ENCODE measurements at regions not wholly inside any gene's neighbourhood (a gene's known extent, or its start where the extent isn't known, plus 50 kb on each side); places are given as distances from the start of the nearest gene placed in this dataset.

GRCh38 chr15:72912996-72913395 lies 129.4 kb upstream of the ADPGK start:
- H3K27ac ChIP-seq, result no peak overlapping the region
- intact Hi-C loops (cut with DNase I; ENCODE audit: low total_unique reads), result loop anchor here (10.0 kb wide), 1 partner anchor 348 kb away; no protein-coding TSS in a partner anchor

GRCh38 chr15:72912121-72912520 lies 128.6 kb upstream of the ADPGK start:
- Histone ChIP-seq H3K4me1 (no peaks in the 10 kb centered on the region), H3K27me3 (no peaks in the 10 kb centered on the region), H3K9me3 (no peaks in the 10 kb centered on the region), H3K36me3 (no peaks in the 10 kb centered on the region), H3K4me3 (no peak overlapping the region), H3K27ac (no peak overlapping the region)
- no peak for DNase-seq (ENCODE audit: low spot score in 2 of 2)
- intact Hi-C loops (cut with DNase I; ENCODE audit: low total_unique reads), result loop anchor here (10.0 kb wide), 1 partner anchor 347 kb away; no protein-coding TSS in a partner anchor
- no peak for TF ChIP-seq POLR2AphosphoS5 (IDR thresholded peaks at IDR 0.05)
- no peak for TF ChIP-seq CTCF (IDR thresholded peaks at IDR 0.05)
- TF ChIP-seq POLR2A (IDR thresholded peaks at IDR 0.05), result no peak

More at GRCh38 chr15:72912996-72913395, 129.4 kb upstream of the ADPGK start:
- Histone ChIP-seq H3K36me3 (no peaks in the 10 kb centered on the region), H3K4me3 (no peak overlapping the region), H3K27me3 (no peaks in the 10 kb centered on the region), H3K4me1 (no peaks in the 10 kb centered on the region), H3K9me3 (no peaks in the 10 kb centered on the region)
- no peak for TF ChIP-seq POLR2AphosphoS5 (IDR thresholded peaks at IDR 0.05)
- no peak for TF ChIP-seq CTCF (IDR thresholded peaks at IDR 0.05)
- no peak for TF ChIP-seq POLR2A (IDR thresholded peaks at IDR 0.05)
- no peak for DNase-seq (ENCODE audit: low spot score in 2 of 2)

GRCh38 chr15:72911626-72912025 lies 128.1 kb upstream of the ADPGK start:
- H3K4me1 ChIP-seq, result no peaks in the 10 kb centered on the region
- DNase-seq (ENCODE audit: low spot score in 2 of 2), result no peak
- H3K4me3 ChIP-seq, result no peak overlapping the region
- TF ChIP-seq CTCF (IDR thresholded peaks at IDR 0.05) (no peak), POLR2AphosphoS5 (IDR thresholded peaks at IDR 0.05) (no peak), POLR2A (IDR thresholded peaks at IDR 0.05) (no peak)
- intact Hi-C loops (cut with DNase I; ENCODE audit: low total_unique reads), result loop anchor here (10.0 kb wide), 1 partner anchor 347 kb away; no protein-coding TSS in a partner anchor
- no peak overlapping the region for H3K27ac ChIP-seq
- H3K9me3 ChIP-seq, result no peaks in the 10 kb centered on the region
- H3K36me3 ChIP-seq, result no peaks in the 10 kb centered on the region
- H3K27me3 ChIP-seq, result no peaks in the 10 kb centered on the region

GRCh38 chr15:72908713-72909112 lies 125.2 kb upstream of the ADPGK start:
- intact Hi-C loops (cut with DNase I; ENCODE audit: low total_unique reads), result no loop called here
- TF ChIP-seq POLR2A (IDR thresholded peaks at IDR 0.05), result no peak
- TF ChIP-seq CTCF (IDR thresholded peaks at IDR 0.05), result no peak
- TF ChIP-seq POLR2AphosphoS5 (IDR thresholded peaks at IDR 0.05), result no peak
- Histone ChIP-seq H3K36me3 (no peaks in the 10 kb centered on the region), H3K4me3 (no peak overlapping the region), H3K9me3 (no peaks in the 10 kb centered on the region), H3K4me1 (no peaks in the 10 kb centered on the region), H3K27ac (no peak overlapping the region), H3K27me3 (no peaks in the 10 kb centered on the region)
- no peak for DNase-seq (ENCODE audit: low spot score in 2 of 2)

GRCh38 chr15:72907733-72908132 lies 124.2 kb upstream of the ADPGK start:
- no peak for DNase-seq (ENCODE audit: low spot score in 2 of 2)
- H3K9me3 ChIP-seq, result no peaks in the 10 kb centered on the region
- no peak overlapping the region for H3K4me3 ChIP-seq
- H3K4me1 ChIP-seq, result no peaks in the 10 kb centered on the region
- no peaks in the 10 kb centered on the region for H3K27me3 ChIP-seq
- H3K36me3 ChIP-seq, result no peaks in the 10 kb centered on the region
- TF ChIP-seq POLR2AphosphoS5 (IDR thresholded peaks at IDR 0.05) (no peak), CTCF (IDR thresholded peaks at IDR 0.05) (no peak), POLR2A (IDR thresholded peaks at IDR 0.05) (no peak)
- H3K27ac ChIP-seq, result no peak overlapping the region
- intact Hi-C loops (cut with DNase I; ENCODE audit: low total_unique reads), result no loop called here

All from breast epithelium (tissue), 4 donors.